ENCODE measurements at regions not wholly inside any gene's neighbourhood (a gene's known extent, or its start where the extent isn't known, plus 50 kb on each side); places are given as distances from the start of the nearest gene placed in this dataset.
"Not testable (repeated sequence)": the region's sequence is repeated elsewhere in the genome, so short reads cannot be mapped to it uniquely, and the experiment has no call there.

DNA sequence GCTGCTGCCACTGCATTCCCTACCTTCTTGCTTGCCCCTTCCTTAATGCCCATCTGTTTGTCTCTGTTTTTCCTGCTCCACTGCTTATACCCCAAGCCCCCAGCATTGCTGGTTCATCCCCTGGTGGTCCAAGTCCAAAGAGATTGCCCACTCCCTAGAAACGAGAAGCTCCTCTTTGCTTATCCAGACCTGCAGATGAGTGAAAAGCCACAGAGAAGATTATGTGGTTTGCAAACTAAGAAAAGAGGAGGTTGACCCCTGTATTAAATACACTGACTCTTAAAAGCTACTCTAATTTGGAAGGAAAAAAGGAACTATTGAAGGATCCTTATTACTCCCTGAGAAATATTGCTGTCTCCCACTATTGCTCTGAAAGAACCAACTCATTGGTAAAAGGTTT is 146.8 kb upstream of the RAB4A start:
- DNase-seq (ENCODE audit: low read depth), result no peak

- DNase-seq (ENCODE audit: low read depth), result no peak
These were observed 146.3 kb upstream of the RAB4A start for GRCh38 chr1:229124520-229125124.

DNA sequence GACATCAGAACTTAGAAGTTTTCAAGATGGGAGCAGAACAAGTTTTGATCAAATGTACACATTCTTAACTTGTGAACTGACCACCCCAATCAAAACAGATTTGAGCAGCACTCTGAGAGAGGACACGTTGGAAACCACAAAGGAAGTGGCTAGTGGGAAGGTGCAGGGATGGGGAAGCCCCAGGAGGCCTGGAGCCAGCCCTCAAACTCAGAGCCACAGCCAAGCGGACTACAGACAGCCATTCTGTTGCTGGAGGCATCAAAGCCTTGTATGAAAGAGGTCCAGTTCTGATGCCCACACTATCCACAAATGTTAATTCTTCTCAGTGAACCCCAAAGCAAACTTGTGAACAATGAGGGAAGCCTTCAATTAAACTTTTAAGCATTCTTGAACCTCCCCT is 143.6 kb upstream of the RAB4A start:
- peak; percentile 59 for DNase-seq (ENCODE audit: low read depth)

GRCh38 chr1:229128066-229128608 is 142.8 kb upstream of the RAB4A start:
- no peak for DNase-seq (ENCODE audit: low read depth)

GRCh38 chr1:229129301-229130027 is 141.4 kb upstream of the RAB4A start:
- DNase-seq (ENCODE audit: low read depth), result no peak

- no peak for DNase-seq (ENCODE audit: low read depth)
These were observed 140.8 kb upstream of the RAB4A start for GRCh38 chr1:229130028-229130668.

DNA sequence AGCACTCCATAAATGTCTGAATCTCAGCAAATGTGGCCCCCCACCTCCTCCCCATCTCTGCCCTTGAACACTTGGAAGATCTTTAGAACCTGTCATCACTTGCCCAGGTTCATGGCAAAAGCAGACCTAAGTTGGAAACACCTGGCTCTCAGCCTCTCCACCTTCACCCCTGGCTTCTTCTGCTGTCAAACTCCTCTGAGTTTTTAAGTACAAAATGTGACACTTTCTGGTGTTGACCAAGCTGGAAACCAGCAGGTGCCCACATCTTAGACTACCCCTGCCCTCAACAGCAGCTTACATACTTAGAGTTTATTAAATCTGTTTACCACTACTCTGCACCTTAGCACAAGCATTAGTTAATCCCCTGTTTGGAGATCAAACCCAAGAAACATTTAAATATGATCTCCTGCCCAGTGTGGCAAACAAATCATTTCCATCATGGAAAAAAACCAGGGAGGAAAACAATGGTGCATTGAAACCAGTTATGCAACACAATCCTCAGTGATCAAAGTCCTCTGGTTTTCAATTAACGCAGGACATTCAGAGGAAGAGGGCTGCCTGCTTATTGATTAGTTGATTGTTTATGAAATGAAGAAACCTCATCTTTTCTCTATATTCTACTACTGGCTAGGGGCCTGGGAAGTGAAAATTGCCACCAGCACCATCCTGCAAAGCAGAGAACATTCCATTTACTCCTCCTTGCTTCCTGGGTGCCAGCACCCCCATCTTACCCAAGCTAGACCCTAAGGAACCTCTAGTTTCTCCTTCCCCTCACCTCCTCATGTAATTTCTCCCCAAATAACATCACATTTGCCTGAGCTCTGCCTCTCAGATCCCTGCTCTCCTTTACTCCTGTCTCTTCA is 139.4 kb upstream of the RAB4A start:
- DNase-seq (ENCODE audit: low read depth), result no peak

DNA sequence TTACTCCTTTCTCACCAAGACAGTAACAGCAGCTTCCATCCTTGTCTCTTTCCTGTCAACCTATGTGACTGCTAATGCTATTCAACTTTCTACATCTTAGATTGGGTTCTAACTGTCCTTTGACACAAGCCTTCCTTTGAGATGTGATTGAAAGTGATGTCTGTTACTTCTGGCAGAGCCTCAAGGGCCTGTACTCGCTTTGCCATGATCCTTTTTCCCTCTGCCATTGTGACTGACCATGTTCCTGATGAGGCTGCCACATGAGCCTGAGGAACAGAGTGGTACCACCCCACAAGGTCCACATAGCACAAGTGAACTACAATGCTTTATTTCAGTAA is 138.8 kb upstream of the RAB4A start:
- no peak for DNase-seq (ENCODE audit: low read depth)

GRCh38 chr1:229132706-229133105 is 138.2 kb upstream of the RAB4A start:
- no peak for DNase-seq (ENCODE audit: low read depth)

DNA sequence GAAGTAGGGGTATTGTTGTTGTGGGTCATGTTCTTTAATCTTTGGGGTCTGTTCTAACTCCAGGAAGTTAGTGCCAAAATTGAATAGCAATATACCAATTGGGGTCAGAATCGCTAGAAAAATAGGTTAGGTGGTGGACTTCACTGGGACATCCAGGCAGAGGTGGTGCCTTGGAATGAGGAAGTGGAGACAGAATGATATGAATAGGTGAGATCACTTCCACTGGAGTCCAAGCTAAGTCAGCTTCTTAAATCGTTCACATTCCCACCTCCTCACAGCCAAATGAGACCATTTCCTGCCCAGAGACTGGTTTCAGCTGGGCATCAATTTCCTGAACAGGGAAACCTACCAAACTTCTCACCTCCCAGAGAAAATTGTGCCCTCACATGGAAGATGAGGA is 137.8 kb upstream of the RAB4A start:
- DNase-seq (ENCODE audit: low read depth), result no peak

DNA sequence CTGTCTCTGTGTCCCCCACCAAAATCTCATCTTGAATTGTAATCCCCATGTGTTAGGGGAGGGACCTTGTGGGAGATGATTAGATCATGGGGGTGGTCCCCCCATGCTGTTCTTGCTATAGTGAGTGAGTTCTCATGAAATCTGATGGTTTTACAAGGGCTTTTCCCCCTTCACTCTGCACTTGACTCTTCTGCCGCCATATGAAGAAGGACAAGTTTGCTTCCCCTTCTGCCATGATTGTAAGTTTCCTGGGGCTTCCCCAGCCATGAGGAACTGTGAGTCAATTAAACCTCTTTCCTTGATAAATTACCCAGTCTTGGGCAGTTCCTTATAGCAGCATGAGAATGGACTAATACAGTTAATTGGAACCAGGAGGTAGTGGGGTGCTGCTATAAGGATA is 137.1 kb upstream of the RAB4A start:
- DNase-seq (ENCODE audit: low read depth), result no peak

DNA sequence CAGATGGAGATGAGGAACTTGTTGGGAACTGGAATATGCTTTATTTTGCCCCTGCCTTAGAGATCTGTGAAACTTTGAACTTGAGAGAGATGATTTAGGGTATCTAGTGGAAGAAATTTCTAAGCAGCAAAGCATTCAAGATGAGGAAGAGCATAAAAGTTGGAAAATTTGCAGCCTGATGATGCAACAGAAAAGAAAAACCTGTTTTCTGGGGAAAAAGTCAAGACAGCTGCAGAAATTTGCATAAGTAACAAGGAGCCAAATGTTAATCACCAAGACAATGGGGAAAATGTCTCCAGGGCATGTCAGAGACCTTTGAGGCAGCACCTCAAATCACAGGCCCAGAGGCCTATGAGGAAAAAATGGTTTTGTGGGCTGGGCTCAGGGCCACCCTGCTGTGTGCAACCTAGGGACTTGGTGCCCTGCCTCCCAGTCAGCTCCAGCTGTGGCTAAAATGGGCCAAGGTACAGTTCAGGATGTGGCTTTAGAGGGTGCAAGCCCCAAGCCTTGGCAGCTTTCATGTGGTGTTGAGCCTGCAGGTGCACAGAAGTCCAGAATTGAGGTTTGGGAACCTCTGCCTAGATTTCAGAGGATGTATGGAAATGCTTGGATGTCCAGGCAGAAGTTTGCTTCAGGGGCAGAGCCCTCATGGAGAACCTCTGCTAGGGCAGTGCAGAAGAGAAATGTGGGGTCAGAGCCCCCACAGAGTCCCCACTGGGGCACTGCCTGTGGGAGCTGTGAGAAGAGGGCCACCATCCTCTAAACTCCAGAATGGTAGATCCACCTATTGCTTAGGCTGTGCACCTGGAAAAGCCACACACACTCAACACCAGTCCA is 136.3 kb upstream of the RAB4A start:
- DNase-seq (ENCODE audit: low read depth), result not testable (repeated sequence)

GRCh38 chr1:229135773-229136172 is 135.1 kb upstream of the RAB4A start:
- DNase-seq (ENCODE audit: low read depth), result no peak

GRCh38 chr1:229136822-229137221 is 134.1 kb upstream of the RAB4A start:
- no peak for DNase-seq (ENCODE audit: low read depth)

GRCh38 chr1:229137271-229137670 is 133.6 kb upstream of the RAB4A start:
- no peak for DNase-seq (ENCODE audit: low read depth)

GRCh38 chr1:229138058-229138457 is 132.9 kb upstream of the RAB4A start:
- no peak for DNase-seq (ENCODE audit: low read depth)

DNA sequence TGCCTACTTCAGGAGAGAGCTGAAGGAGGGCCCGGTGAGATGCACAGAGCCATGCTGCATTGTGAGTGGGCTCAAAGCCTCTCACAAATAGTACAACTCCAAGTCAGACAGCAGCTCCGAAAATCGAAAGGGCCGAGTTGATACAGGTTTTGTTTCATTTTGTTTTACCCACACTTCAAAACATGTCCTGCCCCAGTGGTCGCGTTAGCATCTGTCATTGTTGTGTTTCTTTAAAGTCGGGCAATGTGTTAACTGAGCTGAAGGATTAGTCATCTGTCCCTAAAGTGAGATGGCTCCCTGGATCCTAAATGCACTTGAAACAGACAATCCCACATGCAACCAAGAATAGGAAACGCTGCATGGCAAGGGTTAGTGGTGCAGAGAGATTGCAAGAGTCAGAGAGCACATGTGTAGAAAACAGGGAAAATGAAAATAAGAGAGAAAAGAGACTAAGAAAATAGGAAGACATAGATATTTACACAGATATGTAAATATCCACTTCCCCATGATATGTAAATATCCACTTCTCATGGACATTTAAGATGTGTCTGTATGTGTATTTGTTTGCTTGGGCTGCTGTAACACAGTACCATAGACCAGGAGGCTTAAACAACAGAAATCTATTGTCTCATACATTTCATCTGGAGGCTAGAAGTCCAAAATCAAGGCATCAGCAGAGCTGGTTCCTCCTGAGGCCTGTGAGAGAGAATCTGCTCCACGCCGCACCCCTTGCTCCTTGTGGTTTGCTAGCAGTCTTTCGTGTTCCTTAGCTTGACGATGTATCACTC is 131.4 kb upstream of the RAB4A start:
- DNase-seq (ENCODE audit: low read depth), result no peak

DNA sequence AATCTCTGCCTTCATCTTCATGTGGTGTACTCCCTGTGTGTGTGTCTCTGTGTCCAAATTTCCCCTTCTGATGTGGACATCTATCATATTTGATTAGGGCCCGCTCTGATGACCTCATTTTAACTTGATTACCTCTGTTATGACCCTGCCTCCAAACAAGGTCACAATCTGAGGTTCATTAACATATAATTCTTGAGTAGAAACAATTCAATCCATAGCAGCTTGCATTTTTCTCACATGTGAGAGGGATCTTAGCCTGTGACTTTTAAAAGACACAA is 130.9 kb upstream of the RAB4A start:
- no peak for DNase-seq (ENCODE audit: low read depth)

DNA sequence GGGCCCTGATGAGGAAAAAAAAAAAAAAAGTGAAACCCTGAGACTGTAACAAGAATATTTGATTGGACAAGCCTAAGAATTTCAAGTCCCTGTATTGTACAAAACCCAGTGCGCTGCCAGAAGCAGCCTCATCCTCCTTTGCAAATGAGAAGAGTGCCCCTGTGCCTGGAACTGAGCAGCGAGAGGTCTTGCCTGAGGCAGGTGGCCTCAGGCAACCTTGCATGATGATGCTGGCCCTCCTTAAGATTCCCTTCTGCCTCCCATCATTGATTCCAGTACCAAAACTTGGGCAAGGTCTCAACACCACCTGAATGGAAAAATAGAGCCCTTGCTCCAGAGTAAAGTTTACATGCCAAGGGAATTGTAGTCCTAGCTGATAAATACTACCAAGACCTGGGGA is 129.6 kb upstream of the RAB4A start:
- no peak for DNase-seq (ENCODE audit: low read depth)

- no peak for DNase-seq (ENCODE audit: low read depth)
These were observed 129.1 kb upstream of the RAB4A start for GRCh38 chr1:229141689-229142377.
